Stomach smooth muscle (tissue), 2 donors: ENCODE measurements at regions not wholly inside any gene's neighbourhood (a gene's known extent, or its start where the extent isn't known, plus 50 kb on each side); places are given as distances from the start of the nearest gene placed in this dataset.
"Not testable (repeated sequence)": the region's sequence is repeated elsewhere in the genome, so short reads cannot be mapped to it uniquely, and the experiment has no call there.

Experiments used
- H3K27ac ChIP-seq: one replicate; pipeline ENCODE4 v1.7.0; 2013; ENCODE audit warnings: mild to moderate bottlenecking, low read length, inconsistent platforms
- H3K27me3 ChIP-seq, 2 donors: one replicate each; pipeline ENCODE4 v1.7.0; 2013; ENCODE audit warnings: low read length in 2 of 2; ENCODE audit not compliant: insufficient read depth in 2 of 2, control insufficient read depth in 1 of 2
- H3K36me3 ChIP-seq, 2 donors: one replicate each; pipeline ENCODE4 v1.7.0; 2013; ENCODE audit warnings: low read length in 2 of 2; ENCODE audit not compliant: control insufficient read depth in 2 of 2, insufficient read depth in 2 of 2
- H3K4me1 ChIP-seq: one replicate; pipeline ENCODE4 v1.7.0; 2013; ENCODE audit warnings: low read length; ENCODE audit not compliant: control insufficient read depth, insufficient read depth
- H3K4me3 ChIP-seq, 2 donors: one replicate each; pipeline ENCODE4 v1.7.0; 2013; ENCODE audit warnings: low read length in 2 of 2
- H3K9ac ChIP-seq, 2 donors: one replicate each; pipeline ENCODE4 v1.7.0; 2013; ENCODE audit warnings: low read length in 2 of 2, mild to moderate bottlenecking in 1 of 2
- H3K9me3 ChIP-seq, 2 donors: one replicate each; pipeline ENCODE4 v1.7.0; 2013; ENCODE audit warnings: low read length in 2 of 2; ENCODE audit not compliant: control insufficient read depth in 2 of 2
- donor health status: healthy.
- donor health status: Pancreatic carcinoma.

- H3K9me3 ChIP-seq, H3K36me3 ChIP-seq: not testable (repeated sequence)
Measured at GRCh38 chrX:140019134-140019533, 53.8 kb upstream of the CXorf66 start.

More at GRCh38 chrX:140019134-140019533, 53.8 kb upstream of the CXorf66 start:
- H3K4me3 ChIP-seq, H3K4me1 ChIP-seq, H3K27me3 ChIP-seq, H3K27ac ChIP-seq, H3K9ac ChIP-seq: not testable (repeated sequence)
